Upper lobe of left lung (tissue), 4 donors: ENCODE measurements at regions not wholly inside any gene's neighbourhood (a gene's known extent, or its start where the extent isn't known, plus 50 kb on each side); places are given as distances from the start of the nearest gene placed in this dataset.

Source experiments
- EP300 ChIP-seq, 4 donors: sonication (generic); formaldehyde crosslinking; IDR thresholded peaks; one replicate each; pipeline ENCODE4 v1.5.1; 2017; ENCODE audit warnings: antibody characterized with exemption in 4 of 4, control low read depth in 2 of 4
- POLR2AphosphoS5 ChIP-seq, 2 donors: sonication (generic); formaldehyde crosslinking; IDR thresholded peaks; one replicate each; pipeline ENCODE4 v1.5.1; 2017; ENCODE audit warnings: antibody characterized with exemption in 2 of 2
- TF ChIP-seq, protein P1 (sequence below), 6 experiments: fragments of 450-650 bp in 4 of 6; fragments of 200-600 bp in 2 of 6; sonication (generic) in 2 of 6; IDR thresholded peaks; one replicate each; pipeline ENCODE4 v1.5.1; 2016 to 2019; ENCODE audit warnings: antibody characterized with exemption in 6 of 6

DNA sequence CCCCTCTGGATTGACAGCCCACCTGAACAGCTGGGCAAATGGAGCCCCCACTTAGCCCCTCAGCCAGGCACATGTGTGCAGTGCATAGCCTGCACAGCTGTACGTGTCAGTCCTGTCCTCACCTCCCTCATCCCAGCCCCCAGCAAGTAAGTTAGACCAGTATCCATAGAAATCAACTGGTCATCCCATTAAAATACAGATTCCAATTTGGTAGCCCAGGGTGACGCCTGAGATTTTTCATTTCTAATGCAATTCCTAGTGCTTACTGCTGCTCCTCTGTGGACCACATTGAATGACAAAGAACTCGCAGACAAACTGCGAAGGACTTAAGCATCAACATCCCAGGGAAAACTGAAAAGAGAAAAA lies 99.0 kb upstream of the GJB5 start:
- TF ChIP-seq, protein P1, sequence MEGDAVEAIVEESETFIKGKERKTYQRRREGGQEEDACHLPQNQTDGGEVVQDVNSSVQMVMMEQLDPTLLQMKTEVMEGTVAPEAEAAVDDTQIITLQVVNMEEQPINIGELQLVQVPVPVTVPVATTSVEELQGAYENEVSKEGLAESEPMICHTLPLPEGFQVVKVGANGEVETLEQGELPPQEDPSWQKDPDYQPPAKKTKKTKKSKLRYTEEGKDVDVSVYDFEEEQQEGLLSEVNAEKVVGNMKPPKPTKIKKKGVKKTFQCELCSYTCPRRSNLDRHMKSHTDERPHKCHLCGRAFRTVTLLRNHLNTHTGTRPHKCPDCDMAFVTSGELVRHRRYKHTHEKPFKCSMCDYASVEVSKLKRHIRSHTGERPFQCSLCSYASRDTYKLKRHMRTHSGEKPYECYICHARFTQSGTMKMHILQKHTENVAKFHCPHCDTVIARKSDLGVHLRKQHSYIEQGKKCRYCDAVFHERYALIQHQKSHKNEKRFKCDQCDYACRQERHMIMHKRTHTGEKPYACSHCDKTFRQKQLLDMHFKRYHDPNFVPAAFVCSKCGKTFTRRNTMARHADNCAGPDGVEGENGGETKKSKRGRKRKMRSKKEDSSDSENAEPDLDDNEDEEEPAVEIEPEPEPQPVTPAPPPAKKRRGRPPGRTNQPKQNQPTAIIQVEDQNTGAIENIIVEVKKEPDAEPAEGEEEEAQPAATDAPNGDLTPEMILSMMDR (IDR thresholded peaks at IDR 0.05), result no peak
- TF ChIP-seq EP300 (IDR thresholded peaks at IDR 0.05) (no peak), POLR2AphosphoS5 (IDR thresholded peaks at IDR 0.05) (no peak)
